ENCODE measurements at regions not wholly inside any gene's neighbourhood (a gene's known extent, or its start where the extent isn't known, plus 50 kb on each side); places are given as distances from the start of the nearest gene placed in this dataset.

DNA sequence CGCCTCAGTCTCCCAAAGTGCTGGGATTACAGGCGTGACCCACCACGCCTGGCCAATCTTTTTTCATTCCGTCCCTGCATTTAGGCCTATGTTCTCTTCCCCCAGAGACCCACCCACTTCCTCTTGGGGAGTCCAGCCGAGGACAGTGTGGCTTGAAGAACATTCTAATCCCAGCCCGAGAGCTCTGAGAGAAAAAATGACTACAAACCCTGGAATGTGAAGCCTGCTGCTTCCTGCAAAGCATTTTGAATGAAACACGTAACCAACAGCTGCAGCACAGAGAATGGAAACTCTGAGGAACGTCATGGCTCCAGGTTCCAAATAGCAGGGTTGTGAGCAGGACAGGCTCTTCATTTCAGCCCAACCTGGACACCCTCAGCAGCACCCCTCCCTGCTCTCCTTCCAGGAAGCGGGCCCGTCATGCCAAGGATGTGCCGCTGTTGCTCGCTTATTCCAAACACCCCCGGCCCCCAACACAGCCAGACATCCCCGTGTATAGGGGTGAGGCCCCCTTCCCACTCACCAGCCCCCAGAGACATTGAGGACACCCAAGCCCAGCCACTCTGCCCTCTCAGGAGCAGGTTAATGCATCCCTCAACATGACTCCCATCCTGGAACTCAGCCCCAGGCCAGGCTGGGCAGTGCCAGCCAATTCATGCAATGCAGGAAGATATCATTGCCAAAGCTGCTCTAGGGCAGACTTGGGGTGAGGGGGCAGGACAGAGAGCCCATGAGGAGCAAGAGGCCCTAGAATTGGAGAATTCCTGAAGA, 139.8 kb downstream of the ZFP36L2 start:
- TF ChIP-seq POLR2AphosphoS5 (IDR thresholded peaks at IDR 0.05; ENCODE audit: low read depth, low read length) = no peak
- TF ChIP-seq, protein P1, sequence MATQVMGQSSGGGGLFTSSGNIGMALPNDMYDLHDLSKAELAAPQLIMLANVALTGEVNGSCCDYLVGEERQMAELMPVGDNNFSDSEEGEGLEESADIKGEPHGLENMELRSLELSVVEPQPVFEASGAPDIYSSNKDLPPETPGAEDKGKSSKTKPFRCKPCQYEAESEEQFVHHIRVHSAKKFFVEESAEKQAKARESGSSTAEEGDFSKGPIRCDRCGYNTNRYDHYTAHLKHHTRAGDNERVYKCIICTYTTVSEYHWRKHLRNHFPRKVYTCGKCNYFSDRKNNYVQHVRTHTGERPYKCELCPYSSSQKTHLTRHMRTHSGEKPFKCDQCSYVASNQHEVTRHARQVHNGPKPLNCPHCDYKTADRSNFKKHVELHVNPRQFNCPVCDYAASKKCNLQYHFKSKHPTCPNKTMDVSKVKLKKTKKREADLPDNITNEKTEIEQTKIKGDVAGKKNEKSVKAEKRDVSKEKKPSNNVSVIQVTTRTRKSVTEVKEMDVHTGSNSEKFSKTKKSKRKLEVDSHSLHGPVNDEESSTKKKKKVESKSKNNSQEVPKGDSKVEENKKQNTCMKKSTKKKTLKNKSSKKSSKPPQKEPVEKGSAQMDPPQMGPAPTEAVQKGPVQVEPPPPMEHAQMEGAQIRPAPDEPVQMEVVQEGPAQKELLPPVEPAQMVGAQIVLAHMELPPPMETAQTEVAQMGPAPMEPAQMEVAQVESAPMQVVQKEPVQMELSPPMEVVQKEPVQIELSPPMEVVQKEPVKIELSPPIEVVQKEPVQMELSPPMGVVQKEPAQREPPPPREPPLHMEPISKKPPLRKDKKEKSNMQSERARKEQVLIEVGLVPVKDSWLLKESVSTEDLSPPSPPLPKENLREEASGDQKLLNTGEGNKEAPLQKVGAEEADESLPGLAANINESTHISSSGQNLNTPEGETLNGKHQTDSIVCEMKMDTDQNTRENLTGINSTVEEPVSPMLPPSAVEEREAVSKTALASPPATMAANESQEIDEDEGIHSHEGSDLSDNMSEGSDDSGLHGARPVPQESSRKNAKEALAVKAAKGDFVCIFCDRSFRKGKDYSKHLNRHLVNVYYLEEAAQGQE (IDR thresholded peaks at IDR 0.05; ENCODE audit: insufficient read depth in 1 of 2, low read depth in 2 of 2, low read length in 2 of 2) = no peak
- no peak for TF ChIP-seq TAF1 (IDR thresholded peaks at IDR 0.05; ENCODE audit: borderline replicate concordance, insufficient read depth, low read length)
- no peak for TF ChIP-seq SIN3A (IDR thresholded peaks at IDR 0.05; ENCODE audit: borderline replicate concordance, insufficient read depth, low read length)
- no peak for TF ChIP-seq FOXP2 (optimal IDR thresholded peaks at IDR 0.05; ENCODE audit: borderline replicate concordance, extremely low read depth, extremely low read length, insufficient read depth)

DNA sequence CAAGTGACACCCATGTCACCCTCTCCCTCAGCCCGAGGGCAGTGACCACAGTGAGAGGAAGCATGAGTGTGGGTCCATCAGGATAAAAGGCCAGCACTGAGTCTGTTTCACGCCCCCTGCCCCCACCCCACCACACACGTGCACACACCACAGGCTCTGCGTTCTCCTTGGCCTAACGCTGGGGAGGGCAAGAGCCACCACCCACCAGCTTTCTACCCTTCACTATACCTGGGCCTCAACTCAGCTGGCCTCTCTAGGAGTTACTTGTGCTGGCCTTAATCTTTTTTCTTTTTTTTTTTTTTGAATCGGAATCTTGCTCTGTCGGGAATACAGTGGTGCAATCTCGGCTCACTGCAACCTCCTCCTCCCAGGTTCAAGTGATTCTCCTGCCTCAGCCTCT, 140.5 kb downstream of the ZFP36L2 start:
- TF ChIP-seq FOXP2 (optimal IDR thresholded peaks at IDR 0.05; ENCODE audit: borderline replicate concordance, extremely low read depth, extremely low read length, insufficient read depth) (no peak), TAF1 (IDR thresholded peaks at IDR 0.05; ENCODE audit: borderline replicate concordance, insufficient read depth, low read length) (no peak), POLR2AphosphoS5 (IDR thresholded peaks at IDR 0.05; ENCODE audit: low read depth, low read length) (no peak), SIN3A (IDR thresholded peaks at IDR 0.05; ENCODE audit: borderline replicate concordance, insufficient read depth, low read length) (no peak)
- TF ChIP-seq, protein P1 (IDR thresholded peaks at IDR 0.05; ENCODE audit: insufficient read depth in 1 of 2, low read depth in 2 of 2, low read length in 2 of 2) = no peak

DNA sequence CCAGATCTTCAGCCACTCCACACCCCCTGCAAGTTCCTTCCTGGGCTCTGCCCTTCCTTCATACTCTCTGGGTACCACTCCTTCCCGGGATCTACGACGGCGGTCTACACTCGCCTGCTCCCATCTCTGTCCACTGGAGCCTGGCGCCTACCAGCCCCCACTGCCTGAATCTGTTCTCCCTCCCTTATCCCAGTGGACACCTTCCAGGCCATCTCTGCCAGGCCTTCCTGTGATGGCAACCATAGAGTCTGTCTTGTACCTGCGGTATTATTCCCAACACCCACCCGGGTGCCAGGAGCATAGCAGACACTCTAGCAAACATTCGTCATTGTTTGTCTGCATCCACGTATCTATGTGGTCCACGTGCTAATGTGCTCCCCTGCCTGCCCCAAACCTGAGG, 140.9 kb downstream of the ZFP36L2 start:
- TF ChIP-seq TAF1 (IDR thresholded peaks at IDR 0.05; ENCODE audit: borderline replicate concordance, insufficient read depth, low read length) (no peak), FOXP2 (optimal IDR thresholded peaks at IDR 0.05; ENCODE audit: borderline replicate concordance, extremely low read depth, extremely low read length, insufficient read depth) (no peak), POLR2AphosphoS5 (IDR thresholded peaks at IDR 0.05; ENCODE audit: low read depth, low read length) (no peak), SIN3A (IDR thresholded peaks at IDR 0.05; ENCODE audit: borderline replicate concordance, insufficient read depth, low read length) (no peak)
- TF ChIP-seq, protein P1 (IDR thresholded peaks at IDR 0.05; ENCODE audit: insufficient read depth in 1 of 2, low read depth in 2 of 2, low read length in 2 of 2) = no peak

DNA sequence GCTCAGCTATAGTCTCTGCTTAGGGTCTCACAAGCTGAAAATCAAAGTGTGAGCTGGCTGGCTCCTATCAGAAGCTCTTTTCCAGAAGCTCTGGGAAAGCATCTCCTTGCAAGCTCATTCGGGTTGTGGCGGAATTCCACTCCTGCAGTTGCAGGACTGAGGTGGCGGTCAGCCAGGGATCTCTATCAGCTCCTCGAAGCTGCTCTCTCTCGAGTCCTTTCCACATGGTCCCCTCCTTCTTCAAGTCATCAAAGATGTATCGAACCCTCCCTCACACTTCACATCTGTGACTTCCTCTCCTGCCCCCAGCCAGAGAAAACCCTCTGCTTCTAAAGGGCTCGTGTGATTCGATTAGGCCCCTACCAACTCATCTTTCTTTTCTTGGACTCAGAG, 141.7 kb downstream of the ZFP36L2 start:
- TF ChIP-seq TAF1 (IDR thresholded peaks at IDR 0.05; ENCODE audit: borderline replicate concordance, insufficient read depth, low read length) (0 out of 2 replicates have a peak, but pooled peaks have one; percentile 18), POLR2AphosphoS5 (IDR thresholded peaks at IDR 0.05; ENCODE audit: low read depth, low read length) (no peak), SIN3A (IDR thresholded peaks at IDR 0.05; ENCODE audit: borderline replicate concordance, insufficient read depth, low read length) (no peak), FOXP2 (optimal IDR thresholded peaks at IDR 0.05; ENCODE audit: borderline replicate concordance, extremely low read depth, extremely low read length, insufficient read depth) (no peak)
- TF ChIP-seq, protein P1 (IDR thresholded peaks at IDR 0.05; ENCODE audit: insufficient read depth in 1 of 2, low read depth in 2 of 2, low read length in 2 of 2) = no peak

All from PFSK-1 (cell line).